ENCODE measurements at regions not wholly inside any gene's neighbourhood (a gene's known extent, or its start where the extent isn't known, plus 50 kb on each side); places are given as distances from the start of the nearest gene placed in this dataset.

GRCh38 chr14:49405291-49405690 lies 180.9 kb downstream of the RPS29 start:
- TF ChIP-seq CTCF (IDR thresholded peaks at IDR 0.05) = no peak
- TF ChIP-seq EZH2phosphoT487 (IDR thresholded peaks at IDR 0.05) = no peak

Measured in neural progenitor cell (in vitro differentiated cells).